HUES6 (cell line): ENCODE measurements at regions not wholly inside any gene's neighbourhood (a gene's known extent, or its start where the extent isn't known, plus 50 kb on each side); places are given as distances from the start of the nearest gene placed in this dataset.

ENCODE experiments used
- H3K27ac ChIP-seq: 2 replicates; pipeline ENCODE4 v1.7.0; 2013; ENCODE audit warnings: low read depth, mild to moderate bottlenecking, low read length, inconsistent platforms
- H3K27me3 ChIP-seq: 2 replicates; pipeline ENCODE4 v1.6.1; 2013; ENCODE audit warnings: low read length; ENCODE audit not compliant: control insufficient read depth, insufficient read depth
- H3K36me3 ChIP-seq: 2 replicates; pipeline ENCODE4 v1.6.1; 2013; ENCODE audit warnings: low read length; ENCODE audit not compliant: control insufficient read depth, insufficient read depth
- H3K4me1 ChIP-seq: 2 replicates; pipeline ENCODE4 v1.6.1; 2013; ENCODE audit warnings: low read length; ENCODE audit not compliant: control insufficient read depth, insufficient read depth
- H3K4me3 ChIP-seq: 2 replicates; pipeline ENCODE4 v1.5.1; 2013; ENCODE audit warnings: low read depth, low read length
- H3K9ac ChIP-seq: one replicate; pipeline ENCODE4 v1.6.1; 2013; ENCODE audit warnings: mild to moderate bottlenecking, low read length
- H3K9me3 ChIP-seq: 2 replicates; pipeline ENCODE4 v1.6.1; 2013; ENCODE audit warnings: low read depth, low read length; ENCODE audit not compliant: control insufficient read depth, insufficient read depth

- H3K27me3 ChIP-seq: peaks cover 47% of the 10 kb centered on the region
Observed at GRCh38 chr20:61072398-61072797, 179.7 kb upstream of the CDH4 start.

GRCh38 chr20:61073376-61073775 lies 178.7 kb upstream of the CDH4 start:
- H3K36me3 ChIP-seq: no peaks in the 10 kb centered on the region
- H3K27me3 ChIP-seq: peaks cover 52% of the 10 kb centered on the region
- H3K4me1 ChIP-seq: peaks cover 7% of the 10 kb centered on the region; the same call in 1 of the 2 replicates

More at GRCh38 chr20:61072398-61072797, 179.7 kb upstream of the CDH4 start:
- peaks cover 7% of the 10 kb centered on the region; the same call in 1 of the 2 replicates for H3K4me1 ChIP-seq
- no peak overlapping the region for H3K4me3 ChIP-seq
- H3K9ac ChIP-seq: no peak overlapping the region
- H3K27ac ChIP-seq: no peak overlapping the region
- no peaks in the 10 kb centered on the region for H3K9me3 ChIP-seq
- no peaks in the 10 kb centered on the region for H3K36me3 ChIP-seq

GRCh38 chr20:61082720-61083119 lies 169.3 kb upstream of the CDH4 start:
- peaks cover 13% of the 10 kb centered on the region; the same call in 1 of the 2 replicates for H3K9me3 ChIP-seq

More at GRCh38 chr20:61073376-61073775, 178.7 kb upstream of the CDH4 start:
- no peak overlapping the region for H3K9ac ChIP-seq
- no peaks in the 10 kb centered on the region; the same call in 1 of the 2 replicates for H3K9me3 ChIP-seq
- no peak overlapping the region for H3K4me3 ChIP-seq
- no peak overlapping the region for H3K27ac ChIP-seq

GRCh38 chr20:61083431-61083830 lies 168.6 kb upstream of the CDH4 start:
- Histone ChIP-seq H3K27me3 (peaks cover 89% of the 10 kb centered on the region), H3K27ac (no peak overlapping the region), H3K9ac (no peak overlapping the region), H3K36me3 (no peaks in the 10 kb centered on the region), H3K4me3 (no peak overlapping the region), H3K4me1 (no peaks in the 10 kb centered on the region), H3K9me3 (peaks cover 13% of the 10 kb centered on the region; the same call in 1 of the 2 replicates)

More at GRCh38 chr20:61082720-61083119, 169.3 kb upstream of the CDH4 start:
- H3K9ac ChIP-seq: no peak overlapping the region
- no peaks in the 10 kb centered on the region for H3K36me3 ChIP-seq
- no peaks in the 10 kb centered on the region for H3K4me1 ChIP-seq
- H3K27me3 ChIP-seq: peaks cover 83% of the 10 kb centered on the region
- no peak overlapping the region for H3K27ac ChIP-seq
- no peak overlapping the region for H3K4me3 ChIP-seq

GRCh38 chr20:61086031-61086430 lies 166.0 kb upstream of the CDH4 start:
- peaks cover 13% of the 10 kb centered on the region; the same call in 1 of the 2 replicates for H3K9me3 ChIP-seq
- peaks cover 76% of the 10 kb centered on the region for H3K27me3 ChIP-seq
- H3K27ac ChIP-seq: no peak overlapping the region
- no peak overlapping the region for H3K9ac ChIP-seq
- H3K4me3 ChIP-seq: no peak overlapping the region
- H3K4me1 ChIP-seq: no peaks in the 10 kb centered on the region
- H3K36me3 ChIP-seq: no peaks in the 10 kb centered on the region

- Histone ChIP-seq H3K9ac (no peak overlapping the region), H3K4me1 (peaks cover 5% of the 10 kb centered on the region; the same call in 1 of the 2 replicates), H3K4me3 (no peak overlapping the region), H3K27me3 (peaks cover 46% of the 10 kb centered on the region), H3K27ac (no peak overlapping the region), H3K9me3 (peaks cover 3% of the 10 kb centered on the region; the same call in 1 of the 2 replicates), H3K36me3 (no peaks in the 10 kb centered on the region)
Observed at GRCh38 chr20:61090541-61090940, 161.5 kb upstream of the CDH4 start.

- Histone ChIP-seq H3K27ac (no peak overlapping the region), H3K27me3 (peaks cover 35% of the 10 kb centered on the region), H3K9ac (no peak overlapping the region), H3K4me3 (no peak overlapping the region), H3K36me3 (no peaks in the 10 kb centered on the region), H3K9me3 (0 out of 2 replicates have a peak, but pooled peaks cover 3% of the 10 kb centered on the region), H3K4me1 (peaks cover 5% of the 10 kb centered on the region; the same call in 1 of the 2 replicates)
Observed at GRCh38 chr20:61092251-61092650, 159.8 kb upstream of the CDH4 start.

- Histone ChIP-seq H3K27me3 (peaks cover 34% of the 10 kb centered on the region), H3K9ac (no peak overlapping the region), H3K27ac (no peak overlapping the region), H3K9me3 (0 out of 2 replicates have a peak, but pooled peaks cover 3% of the 10 kb centered on the region), H3K4me3 (no peak overlapping the region), H3K36me3 (no peaks in the 10 kb centered on the region), H3K4me1 (peaks cover 5% of the 10 kb centered on the region; the same call in 1 of the 2 replicates)
Observed at GRCh38 chr20:61094581-61094980, 157.5 kb upstream of the CDH4 start.

GRCh38 chr20:61096463-61096862 lies 155.6 kb upstream of the CDH4 start:
- Histone ChIP-seq H3K4me1 (peaks cover 5% of the 10 kb centered on the region; the same call in 1 of the 2 replicates), H3K9ac (no peak overlapping the region), H3K36me3 (no peaks in the 10 kb centered on the region), H3K27ac (no peak overlapping the region), H3K4me3 (no peak overlapping the region), H3K27me3 (peaks cover 36% of the 10 kb centered on the region), H3K9me3 (0 out of 2 replicates have a peak, but pooled peaks cover 3% of the 10 kb centered on the region)

- Histone ChIP-seq H3K4me3 (no peak overlapping the region), H3K36me3 (no peaks in the 10 kb centered on the region), H3K27me3 (peaks cover 45% of the 10 kb centered on the region), H3K9ac (no peak overlapping the region), H3K27ac (no peak overlapping the region), H3K4me1 (no peaks in the 10 kb centered on the region), H3K9me3 (0 out of 2 replicates have a peak, but pooled peaks cover 3% of the 10 kb centered on the region)
Observed at GRCh38 chr20:61099806-61100205, 152.3 kb upstream of the CDH4 start.

GRCh38 chr20:61100489-61100888 lies 151.6 kb upstream of the CDH4 start:
- no peaks in the 10 kb centered on the region for H3K36me3 ChIP-seq
- no peak overlapping the region for H3K9ac ChIP-seq
- H3K27ac ChIP-seq: no peak overlapping the region
- H3K4me3 ChIP-seq: no peak overlapping the region
- H3K4me1 ChIP-seq: no peaks in the 10 kb centered on the region
- 0 out of 2 replicates have a peak, but pooled peaks cover 3% of the 10 kb centered on the region for H3K9me3 ChIP-seq
- H3K27me3 ChIP-seq: peaks cover 52% of the 10 kb centered on the region
